Testis (tissue), 2 donors: ENCODE measurements at regions not wholly inside any gene's neighbourhood (a gene's known extent, or its start where the extent isn't known, plus 50 kb on each side); places are given as distances from the start of the nearest gene placed in this dataset.

ENCODE experiments used
- DNase-seq: peaks from one replicate; pipeline ENCODE4 v3.0.0-alpha.2; 2019
- H3K27ac ChIP-seq, 2 donors: fragments of 200-600 bp; sonication (generic); one replicate each; pipeline ENCODE4 v1.5.1; 2019
- H3K27me3 ChIP-seq: fragments of 200-600 bp; sonication (generic); one replicate; pipeline ENCODE4 v1.5.1; 2019
- H3K36me3 ChIP-seq: fragments of 200-600 bp; sonication (generic); one replicate; pipeline ENCODE4 v1.5.1; 2017; ENCODE audit warnings: low read depth; ENCODE audit errors: missing control alignments
- H3K4me1 ChIP-seq: fragments of 200-600 bp; sonication (generic); one replicate; pipeline ENCODE4 v1.5.1; 2019
- H3K4me3 ChIP-seq, 2 donors: fragments of 200-600 bp; sonication (generic); one replicate each; pipeline ENCODE4 v1.5.1; 2017 to 2019
- H3K9me3 ChIP-seq: fragments of 200-600 bp; sonication (generic); one replicate; pipeline ENCODE4 v1.5.1; 2017
- CTCF ChIP-seq, 3 experiments: fragments of 450-650 bp in 2 of 3; fragments of 200-600 bp in 1 of 3; sonication (generic) in 1 of 3; IDR thresholded peaks; one replicate each; pipeline ENCODE4 v1.5.1; 2016 to 2019; ENCODE audit warnings: antibody characterized with exemption in 3 of 3, mild to moderate bottlenecking in 2 of 3, moderate library complexity in 1 of 3
- POLR2A ChIP-seq: fragments of 450-650 bp; IDR thresholded peaks from one replicate; pipeline ENCODE4 v1.6.1; 2017; ENCODE audit warnings: antibody characterized with exemption, mild to moderate bottlenecking, moderate library complexity
- WGBS, 2 donors: methylation state at CpG; one replicate each; pipeline ENCODE4 v1.1.5; 2018; 5-methylcytosine and 5-hydroxymethylcytosine counted together
- intact Hi-C: fragments of 100-400 bp; cut with DNase I; formaldehyde crosslinking; loops from one replicate; pipeline ENCODE4 v1.15.1; 2023; ENCODE audit warnings: low total_unique reads

- WGBS, 2 donors = 91 to 93% methylated on average over 4 of the region's 4 CpGs
- no peak overlapping the region for H3K27ac ChIP-seq
These were observed 191.0 kb downstream of the TFAP2A start for GRCh38 chr6:10223841-10224240.

DNA sequence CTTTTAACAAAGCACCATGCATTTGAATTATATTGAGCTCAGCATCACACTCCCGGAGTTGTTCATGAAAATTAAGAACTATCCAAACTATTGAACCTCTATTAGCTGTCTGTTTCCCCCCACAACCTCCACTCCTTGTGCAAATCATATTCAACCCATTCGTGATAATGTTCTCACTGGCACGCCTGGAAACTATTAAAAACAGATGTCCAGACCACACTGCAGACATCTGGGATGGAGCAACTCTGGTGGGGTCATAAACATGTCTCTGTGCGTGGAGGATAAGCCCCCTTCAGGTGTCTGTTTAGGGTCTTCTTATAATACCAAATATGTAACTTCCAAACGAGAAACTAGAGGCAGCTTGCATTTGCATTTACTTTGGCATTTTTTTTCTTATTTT lies 193.7 kb downstream of the TFAP2A start:
- TF ChIP-seq POLR2A (no peak), CTCF (IDR thresholded peaks at IDR 0.05) (no peak)
- H3K4me1 ChIP-seq = no peaks in the 10 kb centered on the region
- H3K4me3 ChIP-seq = no peak overlapping the region
- 45 to 48% methylated on average over 5 of the region's 5 CpGs for WGBS, 2 donors
- no peak for DNase-seq
- intact Hi-C loops = no loop called here
- no peaks in the 10 kb centered on the region for H3K36me3 ChIP-seq
- no peaks in the 10 kb centered on the region for H3K9me3 ChIP-seq
- H3K27me3 ChIP-seq = no peaks in the 10 kb centered on the region
- H3K27ac ChIP-seq = no peak overlapping the region

More at GRCh38 chr6:10223841-10224240, 191.0 kb downstream of the TFAP2A start:
- no peak overlapping the region for H3K4me3 ChIP-seq
- no peaks in the 10 kb centered on the region for H3K9me3 ChIP-seq
- H3K27me3 ChIP-seq = no peaks in the 10 kb centered on the region
- TF ChIP-seq POLR2A (no peak), CTCF (IDR thresholded peaks at IDR 0.05) (no peak)
- intact Hi-C loops = no loop called here
- DNase-seq = no peak
- H3K36me3 ChIP-seq = no peaks in the 10 kb centered on the region
- no peaks in the 10 kb centered on the region for H3K4me1 ChIP-seq

DNA sequence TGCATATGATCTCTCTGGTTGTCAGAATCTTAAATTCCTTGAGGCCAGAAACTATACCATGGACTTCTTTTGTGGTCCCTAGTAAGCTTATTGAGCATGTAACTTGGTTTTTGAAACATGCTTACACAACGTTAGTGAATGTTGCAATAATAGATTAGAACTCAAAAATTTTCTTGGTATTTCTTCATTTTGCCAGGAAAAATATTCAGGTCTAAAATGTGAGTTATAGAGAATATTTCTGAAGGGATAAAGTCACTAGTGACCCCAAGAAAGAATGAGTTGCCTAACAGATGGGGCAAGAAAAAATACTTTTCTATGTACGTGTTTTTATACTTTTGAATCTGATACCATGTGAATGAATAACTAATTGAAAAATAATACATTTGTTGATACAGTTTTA lies 195.4 kb downstream of the TFAP2A start:
- no peaks in the 10 kb centered on the region for H3K4me1 ChIP-seq
- intact Hi-C loops = no loop called here
- no peaks in the 10 kb centered on the region for H3K36me3 ChIP-seq
- TF ChIP-seq POLR2A = no peak
- no peak for TF ChIP-seq CTCF (IDR thresholded peaks at IDR 0.05)
- DNase-seq = no peak
- no peaks in the 10 kb centered on the region for H3K27me3 ChIP-seq
- H3K4me3 ChIP-seq = no peak overlapping the region
- no peak overlapping the region for H3K27ac ChIP-seq
- no peaks in the 10 kb centered on the region for H3K9me3 ChIP-seq
- WGBS, 2 donors = 75 to 80% methylated on average over 2 of the region's 2 CpGs

DNA sequence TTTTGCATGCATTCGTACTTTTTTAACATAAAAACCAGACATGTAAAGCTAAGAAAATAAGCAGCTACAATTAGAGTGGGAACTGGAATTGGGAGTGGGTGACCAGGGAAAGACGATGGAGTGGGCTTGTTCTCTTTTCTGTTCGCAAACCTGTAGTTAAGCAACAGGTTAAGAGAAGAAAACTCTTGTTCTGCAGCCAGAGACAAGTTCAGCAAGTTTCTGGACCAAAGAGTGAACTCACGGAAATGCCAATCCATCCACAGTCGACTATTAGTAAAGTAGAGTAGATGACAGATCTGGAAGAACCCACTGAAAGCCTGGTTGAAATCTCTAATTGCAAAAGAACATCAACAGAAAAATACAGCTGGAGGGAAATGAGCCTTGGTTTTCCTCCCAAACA lies 197.8 kb downstream of the TFAP2A start:
- 84 to 90% methylated on average over 5 of the region's 5 CpGs for WGBS, 2 donors
- Histone ChIP-seq H3K27me3 (no peaks in the 10 kb centered on the region), H3K27ac (no peak overlapping the region), H3K4me1 (no peaks in the 10 kb centered on the region), H3K9me3 (no peaks in the 10 kb centered on the region), H3K36me3 (no peaks in the 10 kb centered on the region), H3K4me3 (no peak overlapping the region)
- TF ChIP-seq CTCF (IDR thresholded peaks at IDR 0.05) = no peak
- TF ChIP-seq POLR2A = no peak
- intact Hi-C loops = no loop called here
- DNase-seq = no peak

- no peak overlapping the region for H3K4me3 ChIP-seq
- no peaks in the 10 kb centered on the region for H3K27me3 ChIP-seq
- no peak for TF ChIP-seq CTCF (IDR thresholded peaks at IDR 0.05)
- no peak for TF ChIP-seq POLR2A
- intact Hi-C loops = no loop called here
- DNase-seq = no peak
- H3K27ac ChIP-seq = no peak overlapping the region
- no peaks in the 10 kb centered on the region for H3K9me3 ChIP-seq
- H3K36me3 ChIP-seq = no peaks in the 10 kb centered on the region
- H3K4me1 ChIP-seq = no peaks in the 10 kb centered on the region
- WGBS, 2 donors = 89 to 90% methylated on average over 7 of the region's 7 CpGs
These were observed 199.4 kb downstream of the TFAP2A start for GRCh38 chr6:10215326-10216110.
